ENCODE measurements at regions not wholly inside any gene's neighbourhood (a gene's known extent, or its start where the extent isn't known, plus 50 kb on each side); places are given as distances from the start of the nearest gene placed in this dataset.

- no peak overlapping the region for H3K4me3 ChIP-seq (ENCODE audit: control insufficient read depth, low read depth, low read length)
- no peak for DNase-seq (ENCODE audit: low read depth)
- TF ChIP-seq CTCF (IDR thresholded peaks at IDR 0.05; ENCODE audit: control insufficient read depth, insufficient read depth, low read depth, low read length, missing control alignments), result peak; percentile 91
Observed at GRCh38 chr19:30669329-30670010, 297.3 kb downstream of the ZNF536 start.

GRCh38 chr19:30668521-30669155 is 296.5 kb downstream of the ZNF536 start:
- no peak overlapping the region for H3K4me3 ChIP-seq (ENCODE audit: control insufficient read depth, low read depth, low read length)
- TF ChIP-seq CTCF (IDR thresholded peaks at IDR 0.05; ENCODE audit: control insufficient read depth, insufficient read depth, low read depth, low read length, missing control alignments), result no peak
- DNase-seq (ENCODE audit: low read depth), result no peak

- no peak for TF ChIP-seq CTCF (IDR thresholded peaks at IDR 0.05; ENCODE audit: control insufficient read depth, insufficient read depth, low read depth, low read length, missing control alignments)
- no peak overlapping the region for H3K4me3 ChIP-seq (ENCODE audit: control insufficient read depth, low read depth, low read length)
- DNase-seq (ENCODE audit: low read depth), result no peak
Observed at GRCh38 chr19:30667746-30668145, 295.6 kb downstream of the ZNF536 start.

DNA sequence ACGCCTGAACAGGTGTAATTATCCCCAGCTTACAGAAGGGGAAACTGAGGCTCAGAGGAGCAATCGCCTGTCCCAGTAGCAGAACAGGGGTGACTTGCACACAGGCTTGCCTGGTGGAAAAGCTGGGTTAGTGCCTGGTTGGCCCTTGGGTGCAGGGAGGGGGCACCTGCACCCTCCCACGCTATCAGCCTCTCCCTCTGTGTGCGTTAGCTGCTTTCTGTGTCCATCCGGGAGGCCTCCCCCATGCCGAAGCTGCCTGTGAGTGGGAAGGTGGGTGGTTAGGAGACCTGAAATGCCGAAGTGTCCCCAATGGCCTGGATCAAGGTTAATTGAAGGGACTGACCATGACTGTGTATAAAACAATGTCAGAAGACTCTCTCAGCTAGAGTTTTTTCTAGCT is 295.0 kb downstream of the ZNF536 start:
- H3K4me3 ChIP-seq (ENCODE audit: control insufficient read depth, low read depth, low read length), result no peak overlapping the region
- TF ChIP-seq CTCF (IDR thresholded peaks at IDR 0.05; ENCODE audit: control insufficient read depth, insufficient read depth, low read depth, low read length, missing control alignments), result no peak
- DNase-seq (ENCODE audit: low read depth), result no peak

DNA sequence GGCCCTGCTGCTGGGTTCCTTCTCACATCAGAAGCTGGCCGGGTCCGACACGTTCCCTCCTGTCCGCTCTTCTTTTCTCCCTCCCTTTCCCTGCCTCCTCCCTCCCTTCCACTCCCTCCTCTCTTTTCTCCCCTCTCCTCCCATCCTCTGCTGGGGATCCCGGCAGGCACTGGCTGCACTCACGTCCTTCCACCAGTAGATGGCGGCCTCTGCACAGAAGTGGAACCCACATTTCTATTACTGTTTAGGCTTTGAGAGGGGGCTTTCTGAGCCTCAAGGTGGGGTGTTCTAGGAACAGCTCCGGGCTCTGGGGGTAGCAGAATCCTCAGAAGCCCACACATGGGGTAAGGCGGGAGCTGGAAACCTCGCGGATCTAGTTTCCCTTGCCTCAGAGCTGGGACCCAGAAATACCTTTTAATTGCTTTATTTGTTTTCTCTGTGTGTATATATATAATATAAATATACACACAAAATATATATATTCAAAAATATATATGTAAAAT is 294.2 kb downstream of the ZNF536 start:
- TF ChIP-seq CTCF (IDR thresholded peaks at IDR 0.05; ENCODE audit: control insufficient read depth, insufficient read depth, low read depth, low read length, missing control alignments), result peak; percentile 99
- no peak for DNase-seq (ENCODE audit: low read depth)

DNA sequence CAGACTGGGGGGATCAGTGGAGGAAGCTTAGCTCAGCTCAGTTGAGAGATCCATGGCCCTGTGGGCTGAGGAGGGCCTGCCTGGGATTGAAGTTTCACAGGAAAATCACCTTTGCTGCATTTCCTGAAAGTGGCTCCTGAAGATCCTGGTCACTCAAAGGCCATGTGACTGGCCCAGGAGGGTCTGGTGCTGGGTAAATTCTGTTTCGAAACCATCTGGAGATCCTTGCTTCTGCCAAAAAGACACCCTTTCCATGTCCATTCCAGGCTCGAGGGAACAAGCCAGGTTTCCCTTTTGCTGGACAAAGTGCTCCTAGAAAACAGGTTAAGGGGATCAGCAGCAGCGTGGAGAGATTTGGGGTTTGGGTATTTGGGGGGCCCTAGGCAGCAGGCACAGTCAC is 293.3 kb downstream of the ZNF536 start:
- no peak for TF ChIP-seq CTCF (IDR thresholded peaks at IDR 0.05; ENCODE audit: control insufficient read depth, insufficient read depth, low read depth, low read length, missing control alignments)
- no peak overlapping the region for H3K4me3 ChIP-seq (ENCODE audit: control insufficient read depth, low read depth, low read length)
- no peak for DNase-seq (ENCODE audit: low read depth)

More for the DNA sequence above, 294.2 kb downstream of the ZNF536 start:
- H3K4me3 ChIP-seq (ENCODE audit: control insufficient read depth, low read depth, low read length), result no peak overlapping the region
